GM19324 (cell line): ENCODE measurements at regions not wholly inside any gene's neighbourhood (a gene's known extent, or its start where the extent isn't known, plus 50 kb on each side); places are given as distances from the start of the nearest gene placed in this dataset.
"Not testable (repeated sequence)": the region's sequence is repeated elsewhere in the genome, so short reads cannot be mapped to it uniquely, and the experiment has no call there.

Source experiments
- ATAC-seq: cut with Tn5 transposase; IDR thresholded peaks from one replicate; pipeline ENCODE4 v1.9.1; 2021; ENCODE audit warnings: mild to moderate bottlenecking, moderate library complexity; ENCODE audit not compliant: unreplicated experiment, low FRiP score

GRCh38 chr2:21814588-21815149 lies 690.9 kb downstream of the TDRD15 start:
- ATAC-seq = no peak

GRCh38 chr2:21818212-21818795 lies 694.5 kb downstream of the TDRD15 start:
- no peak for ATAC-seq

- no peak for ATAC-seq
Observed at GRCh38 chr2:21819454-21819853, 695.7 kb downstream of the TDRD15 start.

- ATAC-seq = no peak
Observed at GRCh38 chr2:21820271-21820670, 696.5 kb downstream of the TDRD15 start.

- no peak for ATAC-seq
Observed at GRCh38 chr2:21821672-21822227, 698.0 kb downstream of the TDRD15 start.

- no peak for ATAC-seq
Observed at GRCh38 chr2:21822505-21822904, 698.7 kb downstream of the TDRD15 start.

GRCh38 chr2:21833767-21834166 lies 710.0 kb downstream of the TDRD15 start:
- no peak for ATAC-seq

- ATAC-seq = no peak
Observed at GRCh38 chr2:21836261-21836660, 712.5 kb downstream of the TDRD15 start.

- no peak for ATAC-seq
Observed at GRCh38 chr2:21836719-21837118, 713.0 kb downstream of the TDRD15 start.

- no peak for ATAC-seq
Observed at GRCh38 chr2:21837168-21837960, 713.6 kb downstream of the TDRD15 start.

GRCh38 chr2:21841341-21841740 lies 717.6 kb downstream of the TDRD15 start:
- no peak for ATAC-seq

- not testable (repeated sequence) for ATAC-seq
Observed at GRCh38 chr2:21850367-21850766, 726.6 kb downstream of the TDRD15 start.

GRCh38 chr2:21854938-21855337 lies 731.2 kb downstream of the TDRD15 start:
- no peak for ATAC-seq

- no peak for ATAC-seq
Observed at GRCh38 chr2:21856708-21857107, 732.9 kb downstream of the TDRD15 start.

- no peak for ATAC-seq
Observed at GRCh38 chr2:21860907-21861306, 737.1 kb downstream of the TDRD15 start.

- ATAC-seq = no peak
Observed at GRCh38 chr2:21866316-21866715, 742.5 kb downstream of the TDRD15 start.

GRCh38 chr2:21887881-21888280 lies 764.1 kb downstream of the TDRD15 start:
- ATAC-seq = no peak

- no peak for ATAC-seq
Observed at GRCh38 chr2:21890041-21890440, 766.3 kb downstream of the TDRD15 start.

- no peak for ATAC-seq
Observed at GRCh38 chr2:21890716-21891115, 766.9 kb downstream of the TDRD15 start.

- no peak for ATAC-seq
Observed at GRCh38 chr2:21891191-21891590, 767.4 kb downstream of the TDRD15 start.

GRCh38 chr2:21892140-21892539 lies 768.4 kb downstream of the TDRD15 start:
- ATAC-seq = no peak

GRCh38 chr2:21895200-21895599 lies 771.4 kb downstream of the TDRD15 start:
- ATAC-seq = no peak
